Endothelial cell of umbilical vein (primary cell): ENCODE measurements at regions not wholly inside any gene's neighbourhood (a gene's known extent, or its start where the extent isn't known, plus 50 kb on each side); places are given as distances from the start of the nearest gene placed in this dataset.

ENCODE experiments used
- BruUV-seq: library from RNA; stranded (reverse); fragments of 400-500 nt; replicated peaks from 2 replicates; lab custom pipeline; 2021; lab: Mats Ljungman, UMichigan
- CTCF ChIA-PET: fragments of 300-600, 350-600 bp; sonication (Branson Sonifier 250); formaldehyde crosslinking; loops from one replicate; lab custom pipeline; 2021; ENCODE audit warnings: antibody characterized with exemption, inconsistent platforms; lab: Charles Lee
- POLR2A ChIA-PET: fragments of 300-600, 350-600 bp; sonication (Branson Sonifier 250); formaldehyde crosslinking; loops from one replicate; lab custom pipeline; 2021; ENCODE audit warnings: antibody characterized with exemption, inconsistent platforms; lab: Charles Lee
- DNase-seq: peaks from one replicate; pipeline ENCODE4 v3.0.0-alpha.2; 2011; ENCODE audit warnings: low read depth, low spot score
- FAIRE-seq: peaks from 2 replicates; lab custom pipeline; 2011; peaks lifted over from hg19 to GRCh38; lab: Jason Lieb, UNC
- H2AFZ ChIP-seq: 2 replicates; pipeline ENCODE4 v1.6.0; 2012; ENCODE audit warnings: low read depth, low read length, control low read depth, inconsistent platforms
- H3K27ac ChIP-seq: 2 replicates; pipeline ENCODE4 v1.5.1; 2011; ENCODE audit warnings: low read depth, mild to moderate bottlenecking, control low read depth, low read length, moderate library complexity; ENCODE audit not compliant: insufficient read depth
- H3K27me3 ChIP-seq, 2 experiments: 2 replicates each; pipeline versions ENCODE4 v1.6.0 to v1.6.1; 2011; ENCODE audit warnings: low read length in 2 of 2, mixed read lengths in 1 of 2; ENCODE audit not compliant: control insufficient read depth in 2 of 2, insufficient read depth in 2 of 2
- H3K36me3 ChIP-seq, 2 experiments: 2 replicates in 1 of 2; 3 replicates in 1 of 2; pipeline ENCODE4 v1.5.1; 2011; ENCODE audit warnings: low read length in 2 of 2, mild to moderate bottlenecking in 1 of 2, moderate library complexity in 1 of 2; ENCODE audit not compliant: control insufficient read depth in 2 of 2, insufficient read depth in 2 of 2; ENCODE audit errors: extremely low read depth in 1 of 2
- H3K4me1 ChIP-seq: 3 replicates; pipeline ENCODE4 v1.5.1; 2011; ENCODE audit warnings: mild to moderate bottlenecking, low read length; ENCODE audit not compliant: control insufficient read depth, insufficient read depth; ENCODE audit errors: extremely low read depth
- H3K4me2 ChIP-seq: 2 replicates; pipeline ENCODE4 v1.6.1; 2011; ENCODE audit warnings: low read length, control low read depth, mixed read lengths; ENCODE audit not compliant: insufficient read depth
- H3K4me3 ChIP-seq, 3 experiments: fragments of 200-600 bp in 1 of 3; sonication (generic), shearing (Covaris generic) in 1 of 3; replicated peaks in 1 of 3; 2 replicates each; pipeline ENCODE4 v1.5.1; 2011 to 2016; ENCODE audit warnings: control low read depth in 3 of 3, low read length in 3 of 3, mild to moderate bottlenecking in 2 of 3, inconsistent platforms in 1 of 3, low read depth in 1 of 3, moderate library complexity in 1 of 3; ENCODE audit not compliant: insufficient read depth in 1 of 3
- H3K79me2 ChIP-seq: 2 replicates; pipeline ENCODE4 v1.6.0; 2012; ENCODE audit warnings: low read length, inconsistent platforms; ENCODE audit not compliant: control insufficient read depth, insufficient read depth
- H3K9ac ChIP-seq: replicated peaks from 2 replicates; pipeline ENCODE3; 2011; ENCODE audit warnings: low read length, control low read depth; ENCODE audit not compliant: insufficient read depth; ENCODE audit errors: extremely low read depth
- H3K9me1 ChIP-seq: replicated peaks from 3 replicates; pipeline ENCODE4 v1.6.0; 2011; ENCODE audit warnings: mild to moderate bottlenecking, low read length; ENCODE audit not compliant: control insufficient read depth, insufficient read depth; ENCODE audit errors: extremely low read depth
- H3K9me3 ChIP-seq: replicated peaks from 2 replicates; pipeline ENCODE4 v1.5.1; 2012; ENCODE audit warnings: low read length, inconsistent platforms; ENCODE audit not compliant: control insufficient read depth, insufficient read depth
- H4K20me1 ChIP-seq: replicated peaks from 2 replicates; pipeline ENCODE3; 2011; ENCODE audit warnings: mild to moderate bottlenecking, low read length; ENCODE audit not compliant: control insufficient read depth, insufficient read depth; ENCODE audit errors: extremely low read depth
- EZH2 ChIP-seq: IDR thresholded peaks from 2 replicates; pipeline ENCODE4 v1.6.1; 2012; ENCODE audit warnings: borderline replicate concordance, low read depth, mild to moderate bottlenecking, moderate library complexity, low read length, inconsistent platforms; ENCODE audit not compliant: severe bottlenecking
- FOS ChIP-seq: IDR thresholded peaks from 2 replicates; pipeline ENCODE4 v1.6.1; 2011; ENCODE audit warnings: mild to moderate bottlenecking, low read length, moderate library complexity, borderline replicate concordance; ENCODE audit not compliant: insufficient read depth
- GATA2 ChIP-seq: IDR thresholded peaks from 2 replicates; pipeline ENCODE4 v1.7.0; 2011; ENCODE audit warnings: low read depth, mild to moderate bottlenecking, moderate library complexity, mixed read lengths, low read length; ENCODE audit not compliant: insufficient read length, insufficient read depth
- JUN ChIP-seq: IDR thresholded peaks from 2 replicates; pipeline ENCODE4 v1.6.1; 2011; ENCODE audit warnings: borderline replicate concordance, low read depth; ENCODE audit not compliant: insufficient read length, insufficient read depth
- MYC ChIP-seq: IDR thresholded peaks from one replicate; pipeline ENCODE4 v1.6.1; 2011; ENCODE audit warnings: mild to moderate bottlenecking, low read depth, low read length
- POLR2A ChIP-seq: IDR thresholded peaks from 2 replicates; pipeline ENCODE4 v1.6.1; 2012; ENCODE audit warnings: low read depth, mild to moderate bottlenecking, control low read depth, low read length
- POLR2AphosphoS5 ChIP-seq: IDR thresholded peaks from 2 replicates; pipeline ENCODE4 v1.6.1; 2012; ENCODE audit warnings: low read depth, mild to moderate bottlenecking, control low read depth, low read length, moderate library complexity; ENCODE audit not compliant: insufficient read depth
- dilution Hi-C: fragments of 300-500 bp; cut with MboI; formaldehyde crosslinking; loops from one replicate; pipeline ENCODE4 v1.15.0; 2019; ENCODE audit warnings: low sequenced_read_pairs; ENCODE audit not compliant: extremely low pct_ligation_motif_present
- intact Hi-C: fragments of 100-400 bp; cut with micrococcal nuclease; formaldehyde crosslinking; loops from one replicate; pipeline ENCODE4 v1.10.0; 2022
- TF ChIP-seq, protein P1 (sequence below), 2 donors: IDR thresholded peaks; 1 replicate in 1 of 2; 2 replicates in 1 of 2; pipeline ENCODE4 v1.5.1; 2011; ENCODE audit warnings: low read length in 2 of 2, mild to moderate bottlenecking in 2 of 2, moderate library complexity in 2 of 2, control low read depth in 1 of 2, inconsistent platforms in 1 of 2, low read depth in 1 of 2; ENCODE audit not compliant: insufficient read depth in 1 of 2; ENCODE audit errors: extremely low read depth in 1 of 2
- TF ChIP-seq, protein P2 (sequence below): IDR thresholded peaks from 2 replicates; pipeline ENCODE4 v1.6.1; 2011; ENCODE audit not compliant: insufficient read depth, insufficient read length

DNA sequence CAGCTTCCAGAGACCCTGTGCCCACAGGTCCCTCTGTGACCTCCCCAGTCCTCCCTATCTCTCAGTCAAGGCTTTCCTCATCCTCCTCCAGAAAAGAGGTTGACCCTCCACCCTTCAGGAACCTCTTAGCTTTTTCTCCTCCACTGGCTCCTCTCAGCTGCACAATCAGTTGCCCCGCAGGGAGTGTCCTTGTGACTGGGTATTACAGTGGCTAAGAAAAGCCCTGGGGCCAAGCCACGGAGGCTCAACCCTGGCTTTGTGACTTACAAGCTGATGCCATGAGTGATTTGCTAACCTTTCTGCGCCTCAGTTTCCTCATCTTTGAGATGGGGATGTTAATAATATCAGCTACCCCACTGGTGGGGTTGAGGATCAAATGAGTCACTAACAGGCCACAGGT is 66.4 kb upstream of the ZMIZ1 start:
- dilution Hi-C loops: no loop called here
- POLR2A ChIA-PET: no interaction called here
- H3K9ac ChIP-seq: no peak overlapping the region
- H3K9me1 ChIP-seq: no peaks in the 10 kb centered on the region
- peaks cover 9% of the 10 kb centered on the region for H3K4me1 ChIP-seq
- FAIRE-seq (no peak), DNase-seq (no peak)
- no peak overlapping the region for H3K27ac ChIP-seq
- H2AFZ ChIP-seq: no peak overlapping the region
- TF ChIP-seq JUN: no peak
- no peak for TF ChIP-seq MYC
- TF ChIP-seq FOS: no peak
- TF ChIP-seq POLR2AphosphoS5: no peak
- TF ChIP-seq, protein P1, sequence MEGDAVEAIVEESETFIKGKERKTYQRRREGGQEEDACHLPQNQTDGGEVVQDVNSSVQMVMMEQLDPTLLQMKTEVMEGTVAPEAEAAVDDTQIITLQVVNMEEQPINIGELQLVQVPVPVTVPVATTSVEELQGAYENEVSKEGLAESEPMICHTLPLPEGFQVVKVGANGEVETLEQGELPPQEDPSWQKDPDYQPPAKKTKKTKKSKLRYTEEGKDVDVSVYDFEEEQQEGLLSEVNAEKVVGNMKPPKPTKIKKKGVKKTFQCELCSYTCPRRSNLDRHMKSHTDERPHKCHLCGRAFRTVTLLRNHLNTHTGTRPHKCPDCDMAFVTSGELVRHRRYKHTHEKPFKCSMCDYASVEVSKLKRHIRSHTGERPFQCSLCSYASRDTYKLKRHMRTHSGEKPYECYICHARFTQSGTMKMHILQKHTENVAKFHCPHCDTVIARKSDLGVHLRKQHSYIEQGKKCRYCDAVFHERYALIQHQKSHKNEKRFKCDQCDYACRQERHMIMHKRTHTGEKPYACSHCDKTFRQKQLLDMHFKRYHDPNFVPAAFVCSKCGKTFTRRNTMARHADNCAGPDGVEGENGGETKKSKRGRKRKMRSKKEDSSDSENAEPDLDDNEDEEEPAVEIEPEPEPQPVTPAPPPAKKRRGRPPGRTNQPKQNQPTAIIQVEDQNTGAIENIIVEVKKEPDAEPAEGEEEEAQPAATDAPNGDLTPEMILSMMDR (IDR thresholded peaks at IDR 0.05; ENCODE audit: extremely low read depth in 1 of 2, insufficient read depth in 1 of 2, low read depth in 1 of 2, low read length in 2 of 2): no peak
- TF ChIP-seq, protein P2, sequence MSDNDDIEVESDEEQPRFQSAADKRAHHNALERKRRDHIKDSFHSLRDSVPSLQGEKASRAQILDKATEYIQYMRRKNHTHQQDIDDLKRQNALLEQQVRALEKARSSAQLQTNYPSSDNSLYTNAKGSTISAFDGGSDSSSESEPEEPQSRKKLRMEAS: no peak
- TF ChIP-seq EZH2: no peak
- no peak for TF ChIP-seq POLR2A
- TF ChIP-seq GATA2: no peak
- no peaks in the 10 kb centered on the region for H3K27me3 ChIP-seq
- H3K36me3 ChIP-seq: no peaks in the 10 kb centered on the region
- no peak overlapping the region for H3K4me3 ChIP-seq
- H3K9me3 ChIP-seq: no peaks in the 10 kb centered on the region
- no TSS peak for BruUV-seq
- CTCF ChIA-PET: interaction anchor here (0.7 to 1.5 kb wide), 3 partner anchors 27 to 955 kb away, joined by 3 read pairs; no protein-coding TSS in a partner anchor
- intact Hi-C loops: no loop called here
- no peak overlapping the region for H3K4me2 ChIP-seq
- no peaks in the 10 kb centered on the region for H3K79me2 ChIP-seq
- no peaks in the 10 kb centered on the region for H4K20me1 ChIP-seq
